ENCODE measurements at regions not wholly inside any gene's neighbourhood (a gene's known extent, or its start where the extent isn't known, plus 50 kb on each side); places are given as distances from the start of the nearest gene placed in this dataset.

DNA sequence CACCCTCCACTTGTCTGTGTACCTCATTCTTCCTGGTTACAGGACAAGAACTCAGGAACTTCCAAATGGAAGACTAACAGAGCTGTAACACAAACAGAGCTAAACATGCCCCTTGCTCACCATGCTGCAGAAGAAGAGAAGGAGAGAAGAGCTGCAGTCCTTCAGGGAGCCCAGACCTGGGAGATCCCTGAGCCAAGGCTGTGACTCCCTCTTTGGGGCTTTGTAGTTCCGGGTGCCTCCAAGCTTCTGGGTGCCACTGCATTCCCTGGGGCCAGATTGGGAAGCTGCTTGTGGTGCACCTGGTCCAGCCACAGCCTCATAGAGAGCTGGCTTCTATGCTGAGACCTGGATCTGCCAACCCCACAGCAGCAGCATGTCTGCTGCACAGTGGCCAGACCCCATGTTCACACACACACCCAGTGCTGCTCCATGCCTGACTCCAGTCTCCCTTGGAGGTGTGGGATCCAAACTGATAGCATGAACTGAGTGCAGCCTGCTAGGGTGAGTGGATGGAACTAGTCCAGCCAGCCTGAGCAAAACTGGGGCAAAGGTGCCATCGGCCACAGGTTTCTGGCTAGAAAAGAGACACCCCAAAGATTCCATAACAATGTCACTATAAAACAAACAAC is 263.0 kb upstream of the NRIP1 start:
- no peak for DNase-seq

GRCh38 chr21:15329191-15329590 is 264.4 kb upstream of the NRIP1 start:
- no peak for DNase-seq

DNA sequence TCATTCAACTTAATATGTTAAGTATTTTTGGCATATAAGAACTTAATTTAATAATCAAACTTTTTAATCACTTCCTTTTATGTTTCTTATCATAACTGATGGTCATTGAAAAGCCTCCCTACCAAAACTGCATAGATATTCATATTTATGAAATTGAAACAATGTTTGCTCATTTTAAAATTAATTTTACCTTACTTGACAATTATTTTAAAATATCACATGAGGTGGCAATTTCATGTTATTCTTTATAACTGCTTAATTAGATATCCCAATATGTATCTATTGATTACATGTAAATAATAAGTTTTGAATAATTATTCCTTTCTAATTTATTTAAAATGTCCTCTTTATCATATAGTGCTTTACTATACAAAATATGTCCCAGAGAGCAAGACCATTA is 266.1 kb upstream of the NRIP1 start:
- DNase-seq, result no peak

DNA sequence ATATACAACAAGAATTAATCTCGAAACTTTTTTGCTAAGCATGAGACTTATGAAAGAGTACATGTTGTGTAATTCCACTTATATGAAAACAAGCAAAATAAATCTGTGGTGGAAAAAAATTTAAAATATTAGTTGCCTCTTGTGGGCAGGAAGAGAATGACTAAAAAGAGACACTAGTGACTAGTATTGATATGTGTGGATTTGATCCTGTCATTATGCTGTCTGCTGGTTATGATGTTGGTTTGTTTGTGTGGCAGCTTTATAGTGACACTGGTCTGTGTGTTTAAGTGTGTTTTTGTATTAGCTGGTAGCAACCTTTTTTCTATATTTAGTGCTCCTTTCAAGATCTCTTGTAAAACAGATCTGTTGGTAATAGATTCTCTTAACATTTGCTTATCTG is 267.8 kb upstream of the NRIP1 start:
- DNase-seq, result no peak

- DNase-seq, result no peak
These were observed 268.4 kb upstream of the NRIP1 start for GRCh38 chr21:15333136-15333710.

DNA sequence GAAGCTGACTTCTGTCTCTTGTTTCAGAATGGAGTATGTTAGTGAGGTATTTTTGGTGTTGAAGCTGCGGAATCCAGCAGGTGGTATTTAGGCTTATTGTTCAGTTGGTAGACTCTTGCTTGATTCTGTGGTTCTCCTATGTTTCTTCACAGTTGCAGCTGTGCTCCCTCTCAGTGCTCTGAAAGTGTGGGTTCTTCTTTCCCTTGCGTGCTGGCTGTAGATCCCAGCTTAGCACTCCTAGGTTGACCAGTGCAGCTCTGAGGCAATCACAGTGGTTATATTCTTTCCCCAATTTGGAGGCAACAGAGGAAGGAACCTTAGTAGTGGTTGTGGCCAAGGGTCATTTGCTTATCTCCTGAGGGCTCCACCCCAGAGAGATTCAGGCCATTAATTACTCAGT is 269.2 kb upstream of the NRIP1 start:
- DNase-seq, result no peak

DNA sequence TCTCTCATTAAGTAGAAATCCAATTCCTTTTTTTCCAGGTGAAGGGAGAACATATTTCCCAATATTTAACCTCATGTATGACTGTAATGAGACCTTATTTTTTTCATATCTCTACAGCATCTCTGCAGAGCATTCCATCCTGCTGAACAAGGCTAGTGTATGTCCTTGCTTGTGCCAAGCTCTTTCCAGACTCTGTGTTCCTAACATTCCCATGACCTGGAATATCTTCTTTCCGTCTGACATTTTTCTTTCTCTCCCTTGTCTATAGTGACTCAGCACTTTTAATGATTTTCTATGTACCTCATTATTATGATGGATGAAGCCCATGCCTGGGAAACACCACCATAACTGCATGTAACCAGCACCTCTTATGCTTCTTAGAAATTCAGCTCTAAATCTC is 278.3 kb upstream of the NRIP1 start:
- DNase-seq, result no peak

DNA sequence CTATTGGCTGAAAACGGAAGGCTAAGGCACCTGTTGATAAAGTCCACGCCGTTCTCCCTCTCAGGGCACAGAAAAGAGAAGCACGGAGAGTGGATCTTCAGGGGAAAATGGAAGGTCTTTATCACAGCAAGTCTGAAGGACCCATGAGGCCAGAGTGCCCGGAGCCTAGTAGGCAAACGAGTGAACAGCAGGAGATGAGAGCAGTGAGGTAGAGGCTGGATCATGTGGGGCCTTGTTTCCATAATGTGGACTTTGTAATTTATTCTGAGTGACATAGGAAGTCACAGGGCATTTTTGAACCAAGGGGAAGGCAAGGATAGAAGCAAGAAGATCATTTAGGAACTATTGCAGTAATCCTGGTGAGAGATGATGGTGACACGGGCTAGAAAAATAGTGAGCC is 287.2 kb upstream of the NRIP1 start:
- no peak for DNase-seq

GRCh38 chr21:15353546-15353945 is 288.7 kb upstream of the NRIP1 start:
- no peak for DNase-seq

DNA sequence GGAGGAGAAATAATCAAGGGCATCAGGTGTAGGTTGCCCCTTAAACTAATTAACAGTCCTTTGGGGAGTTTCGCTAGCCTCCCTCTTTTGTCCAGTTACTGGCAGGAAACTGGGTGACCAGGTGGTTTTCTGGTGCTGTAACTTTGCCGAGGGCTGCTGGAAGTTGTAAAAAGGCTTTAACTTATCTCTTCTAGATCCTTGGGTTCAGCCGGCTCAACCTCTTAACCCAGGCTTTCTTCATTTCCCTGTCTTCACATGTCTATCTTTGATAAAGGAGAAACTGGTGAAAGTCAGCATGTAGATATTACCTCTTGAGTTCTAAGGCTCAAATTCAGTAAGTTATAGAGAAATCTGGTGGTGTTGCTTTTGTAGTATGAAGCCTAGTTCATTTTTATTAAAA is 289.7 kb upstream of the NRIP1 start:
- no peak for DNase-seq

DNA sequence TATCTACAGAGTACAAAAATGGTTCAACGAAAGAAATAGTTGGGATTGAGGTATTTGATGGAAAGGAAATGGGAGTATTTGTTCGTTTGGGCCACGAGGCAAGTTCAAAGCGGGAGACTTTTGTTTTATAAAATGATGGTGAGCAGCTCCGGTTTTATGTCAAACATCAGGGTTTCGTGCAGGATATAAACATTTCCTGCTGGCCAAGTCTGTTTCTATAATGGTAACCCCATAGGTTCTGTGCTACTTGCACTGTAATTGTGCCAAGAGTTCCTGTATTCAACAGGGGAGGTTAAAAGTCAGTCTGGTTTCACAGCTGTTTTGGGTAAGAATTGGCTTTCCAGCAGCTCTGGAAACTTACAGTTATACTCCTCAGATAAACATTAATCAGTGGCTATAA is 290.3 kb upstream of the NRIP1 start:
- no peak for DNase-seq

DNA sequence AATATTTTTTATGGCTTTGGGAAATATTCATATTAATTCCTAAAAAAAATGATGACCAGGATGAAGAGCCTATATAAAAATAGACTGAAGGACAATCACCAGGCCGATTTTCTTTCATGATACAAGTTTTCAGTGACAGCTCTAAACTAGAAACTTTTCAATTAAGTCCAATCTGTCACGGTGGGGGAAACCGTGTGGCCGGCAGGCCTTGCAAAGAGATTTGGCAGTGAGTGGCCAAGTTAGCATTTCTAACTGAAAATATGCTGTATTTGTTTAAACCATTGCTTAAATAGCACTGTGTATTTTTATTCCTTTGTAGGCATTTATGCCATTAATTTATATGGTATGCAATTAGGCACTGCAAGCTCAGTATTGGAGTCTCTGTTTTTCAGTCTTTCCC is 294.5 kb upstream of the NRIP1 start:
- DNase-seq, result no peak

DNA sequence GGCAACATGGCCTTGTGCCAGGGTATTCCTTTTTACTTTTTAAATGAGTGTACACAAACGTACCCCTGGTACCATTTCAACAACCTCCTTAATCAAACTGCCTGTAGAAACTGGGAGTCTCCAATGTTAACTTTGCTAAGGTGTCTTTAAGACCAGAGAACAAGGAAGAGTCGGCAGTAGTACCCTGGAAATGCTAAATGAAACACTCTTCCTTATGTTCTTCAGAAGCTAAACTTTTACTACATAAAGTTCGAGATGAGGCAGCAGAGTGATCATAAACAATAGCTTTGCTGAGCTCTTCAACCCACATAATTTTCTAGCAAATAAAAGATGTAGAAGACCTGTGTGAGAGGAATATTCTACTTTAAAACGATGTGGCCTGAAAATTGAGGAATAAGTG is 297.7 kb upstream of the NRIP1 start:
- no peak for DNase-seq

GRCh38 chr21:15363921-15364320 is 299.1 kb upstream of the NRIP1 start:
- DNase-seq, result no peak

- DNase-seq, result no peak
These were observed 301.1 kb upstream of the NRIP1 start for GRCh38 chr21:15365751-15366392.

DNA sequence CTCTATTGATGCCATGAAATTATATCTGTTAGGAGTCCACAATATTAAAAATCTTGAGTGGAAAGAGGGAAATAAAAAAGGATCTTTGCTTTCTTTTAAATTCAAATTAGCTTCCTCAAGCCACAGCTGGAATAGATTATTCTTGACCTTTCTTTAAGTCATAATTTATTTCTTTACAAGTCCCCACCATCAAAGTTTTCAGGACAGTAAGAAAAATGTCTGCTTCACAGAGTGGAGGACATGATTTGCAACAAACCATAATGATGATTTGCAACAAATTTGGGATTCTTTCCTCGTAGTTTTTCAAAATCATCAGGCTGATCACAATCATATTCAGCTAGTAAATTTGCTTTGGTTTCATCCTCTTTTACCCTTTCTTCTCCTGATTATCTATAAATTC is 301.8 kb upstream of the NRIP1 start:
- no peak for DNase-seq

- no peak for DNase-seq
These were observed 302.3 kb upstream of the NRIP1 start for GRCh38 chr21:15367061-15367626.

GRCh38 chr21:15370462-15370975 is 305.7 kb upstream of the NRIP1 start:
- DNase-seq, result no peak

- DNase-seq, result no peak
These were observed 309.1 kb upstream of the NRIP1 start for GRCh38 chr21:15373941-15374340.

DNA sequence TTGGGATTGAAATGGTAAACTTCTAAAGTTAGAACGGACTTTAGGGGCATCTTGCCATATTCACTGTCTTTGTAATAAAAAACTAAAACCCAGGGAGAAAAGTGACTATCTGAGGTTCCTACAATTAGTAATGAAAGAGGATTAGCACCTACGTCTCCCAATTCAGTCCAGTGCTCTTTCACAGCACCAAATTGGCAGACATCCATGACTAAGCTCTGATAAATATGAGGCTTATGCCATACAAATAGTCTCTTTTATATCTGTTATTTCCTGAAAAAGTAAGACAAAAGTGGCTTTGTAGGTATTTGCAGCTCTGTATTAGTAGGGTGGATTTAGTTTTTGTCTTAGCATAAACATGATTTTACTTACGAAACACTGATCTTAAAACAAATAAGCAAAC is 315.0 kb upstream of the NRIP1 start:
- no peak for DNase-seq

GRCh38 chr21:15383588-15383987 is 318.8 kb upstream of the NRIP1 start:
- DNase-seq, result no peak

DNA sequence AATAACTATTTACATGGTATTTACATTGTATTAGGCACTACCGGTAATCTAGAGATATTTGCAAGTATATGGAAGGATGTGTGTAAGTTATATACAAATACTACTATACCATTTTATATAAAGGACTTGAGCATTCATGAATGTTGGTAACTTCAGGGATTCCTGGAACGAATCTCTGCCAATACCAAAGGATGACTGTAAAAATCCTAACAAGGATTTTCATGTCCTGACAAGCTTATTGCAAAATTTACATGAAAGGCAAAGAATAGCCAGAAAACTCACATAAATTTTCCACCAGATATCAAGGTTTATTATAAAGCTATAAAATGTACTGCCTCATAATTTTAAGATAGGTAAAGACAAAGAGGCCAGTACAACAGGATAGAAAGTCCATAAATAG is 325.2 kb upstream of the NRIP1 start:
- no peak for DNase-seq

- DNase-seq, result no peak
These were observed 332.5 kb upstream of the NRIP1 start for GRCh38 chr21:15397258-15397657.

- no peak for DNase-seq
These were observed 328.9 kb upstream of the USP25 start for GRCh38 chr21:15400905-15401304.
